LNCaP clone FGC (cell line): ENCODE measurements at regions not wholly inside any gene's neighbourhood (a gene's known extent, or its start where the extent isn't known, plus 50 kb on each side); places are given as distances from the start of the nearest gene placed in this dataset.

Source experiments
- DNase-seq: peaks from one replicate; pipeline ENCODE4 v3.0.0-alpha.2; 2011; ENCODE audit warnings: low read depth
- H3K4me3 ChIP-seq: 2 replicates; pipeline ENCODE4 v1.5.1; 2011; ENCODE audit warnings: mild to moderate bottlenecking, low read depth, low read length, control low read depth
- TF ChIP-seq, protein P1 (sequence below): IDR thresholded peaks from 2 replicates; pipeline ENCODE4 v1.5.1; 2012; ENCODE audit warnings: mild to moderate bottlenecking; ENCODE audit not compliant: control insufficient read depth, insufficient read depth; ENCODE audit errors: extremely low read depth

DNA sequence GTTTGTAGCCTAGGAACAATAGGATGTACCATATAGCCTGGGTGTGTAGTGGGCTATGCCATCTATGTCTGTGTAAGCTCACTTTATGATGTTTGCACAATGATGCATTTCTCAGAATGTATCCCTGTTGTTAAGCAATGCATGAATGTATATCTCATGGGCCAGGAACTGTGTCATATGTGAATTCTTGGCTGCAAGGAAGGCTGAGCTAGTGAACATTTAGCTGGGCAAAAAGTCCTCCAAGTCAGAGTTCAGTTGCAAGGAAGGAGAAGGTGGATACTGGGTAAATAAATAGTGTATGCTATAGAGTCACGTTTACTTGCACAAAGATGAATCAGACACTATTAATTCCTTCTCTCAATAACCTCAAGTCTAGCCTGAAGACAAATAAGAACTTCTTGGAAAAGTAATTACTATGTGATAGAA is 136.1 kb downstream of the EHF start:
- TF ChIP-seq, protein P1, sequence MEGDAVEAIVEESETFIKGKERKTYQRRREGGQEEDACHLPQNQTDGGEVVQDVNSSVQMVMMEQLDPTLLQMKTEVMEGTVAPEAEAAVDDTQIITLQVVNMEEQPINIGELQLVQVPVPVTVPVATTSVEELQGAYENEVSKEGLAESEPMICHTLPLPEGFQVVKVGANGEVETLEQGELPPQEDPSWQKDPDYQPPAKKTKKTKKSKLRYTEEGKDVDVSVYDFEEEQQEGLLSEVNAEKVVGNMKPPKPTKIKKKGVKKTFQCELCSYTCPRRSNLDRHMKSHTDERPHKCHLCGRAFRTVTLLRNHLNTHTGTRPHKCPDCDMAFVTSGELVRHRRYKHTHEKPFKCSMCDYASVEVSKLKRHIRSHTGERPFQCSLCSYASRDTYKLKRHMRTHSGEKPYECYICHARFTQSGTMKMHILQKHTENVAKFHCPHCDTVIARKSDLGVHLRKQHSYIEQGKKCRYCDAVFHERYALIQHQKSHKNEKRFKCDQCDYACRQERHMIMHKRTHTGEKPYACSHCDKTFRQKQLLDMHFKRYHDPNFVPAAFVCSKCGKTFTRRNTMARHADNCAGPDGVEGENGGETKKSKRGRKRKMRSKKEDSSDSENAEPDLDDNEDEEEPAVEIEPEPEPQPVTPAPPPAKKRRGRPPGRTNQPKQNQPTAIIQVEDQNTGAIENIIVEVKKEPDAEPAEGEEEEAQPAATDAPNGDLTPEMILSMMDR, result no peak
- H3K4me3 ChIP-seq, result no peak overlapping the region
- peak; percentile 34 for DNase-seq

DNA sequence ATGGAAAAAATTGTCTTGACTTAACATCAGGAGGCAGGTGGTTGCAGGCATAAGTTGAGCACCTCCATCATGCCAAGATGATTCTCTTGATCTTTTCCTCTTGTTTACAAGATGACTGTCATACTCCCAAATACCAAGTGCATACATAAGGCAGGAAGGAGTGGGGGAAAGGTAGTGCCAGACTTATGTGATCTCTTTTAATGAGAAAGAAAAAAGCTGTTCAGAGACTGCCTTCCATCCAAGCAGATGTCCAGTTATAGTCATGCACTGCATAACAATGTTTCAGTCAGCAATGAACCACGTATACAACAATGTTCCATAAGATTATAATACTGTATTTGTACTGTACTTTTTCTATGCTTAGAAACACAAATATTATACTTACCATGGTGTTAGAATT is 135.7 kb downstream of the EHF start:
- TF ChIP-seq, protein P1, result no peak
- no peak overlapping the region for H3K4me3 ChIP-seq
- DNase-seq, result no peak

DNA sequence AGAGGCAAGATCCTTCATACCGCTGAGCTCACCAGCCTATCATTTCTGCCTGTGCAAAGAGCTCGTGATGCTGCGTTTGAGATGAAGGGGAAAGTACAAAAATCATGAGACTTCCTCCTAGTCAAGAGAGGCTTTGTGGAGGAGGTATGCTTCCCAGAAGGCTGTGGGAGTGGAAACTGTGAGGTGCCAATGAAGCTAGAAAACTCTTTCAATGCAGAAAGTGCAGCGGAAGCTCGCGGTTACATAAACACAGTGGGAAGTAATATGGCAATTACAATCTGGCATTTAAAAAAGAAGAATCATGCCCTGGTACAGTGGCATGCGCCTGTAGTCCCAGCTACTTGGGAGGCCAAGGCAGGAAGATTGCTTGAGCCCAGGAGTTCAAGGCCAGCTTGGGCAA is 134.8 kb downstream of the EHF start:
- TF ChIP-seq, protein P1, result no peak
- no peak overlapping the region for H3K4me3 ChIP-seq
- DNase-seq, result no peak

DNA sequence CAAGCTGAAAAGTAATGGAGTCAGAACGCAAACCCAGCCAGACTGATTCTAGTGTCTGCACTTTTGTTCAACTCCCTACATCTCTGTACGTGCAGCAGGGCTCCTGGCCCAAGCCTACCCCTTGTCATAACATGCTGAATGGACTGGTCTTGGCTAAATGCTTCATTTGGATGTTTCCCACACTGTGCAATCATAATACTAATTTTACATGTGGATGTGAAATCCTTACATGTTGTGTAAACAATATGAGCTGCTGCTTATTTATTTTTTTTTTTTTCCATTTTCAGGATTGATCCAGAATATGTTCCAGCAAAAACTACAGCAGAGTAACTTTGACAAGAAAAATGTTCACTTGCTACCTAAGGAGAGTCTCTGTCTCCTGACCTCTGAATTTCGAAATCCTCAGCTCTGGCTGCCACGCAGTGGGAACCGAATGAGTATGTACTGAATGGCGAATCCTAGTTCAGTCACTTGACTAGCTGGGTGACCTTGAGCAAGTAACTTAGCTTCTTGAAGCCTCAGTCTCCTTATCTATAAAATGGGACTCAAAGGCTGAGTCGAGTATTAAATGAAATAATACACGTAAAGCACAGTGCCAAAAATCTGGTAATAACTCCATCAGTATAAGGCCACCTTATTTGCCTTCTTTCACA is 133.4 kb downstream of the EHF start:
- TF ChIP-seq, protein P1, result no peak
- no peak overlapping the region for H3K4me3 ChIP-seq
- no peak for DNase-seq

DNA sequence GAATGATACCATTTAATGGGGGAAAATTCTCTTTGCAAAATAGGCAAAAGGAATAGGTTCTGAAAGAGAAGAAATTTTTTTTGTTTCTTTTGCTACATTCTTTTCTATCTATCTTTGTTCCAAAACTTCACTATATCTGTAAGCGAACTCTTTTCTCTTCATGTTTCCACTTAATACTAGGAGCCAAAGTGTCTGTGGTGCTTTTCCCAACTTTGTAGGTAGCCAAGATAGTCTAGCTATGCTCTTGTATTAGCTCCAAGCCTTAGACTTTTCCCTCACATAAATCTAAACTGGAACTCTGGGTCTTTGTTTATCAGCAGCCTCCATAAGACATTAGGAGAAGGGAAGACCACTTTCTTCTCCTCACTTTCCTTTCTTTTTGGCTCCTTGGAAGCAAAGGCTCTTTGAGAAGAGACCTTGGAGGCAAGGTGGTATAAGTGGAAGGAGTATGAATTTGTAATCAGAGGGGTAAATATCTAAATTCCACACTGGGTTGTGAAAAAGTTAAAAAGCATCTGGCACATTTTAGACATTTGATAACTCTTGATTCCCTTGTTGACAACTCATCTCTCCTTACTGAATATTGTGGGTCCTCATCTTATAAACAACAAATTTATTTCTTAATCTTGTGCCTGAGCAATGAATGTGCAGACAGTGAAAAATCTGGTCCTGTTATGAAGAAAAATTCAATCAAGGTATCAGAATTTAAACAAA is 130.0 kb downstream of the EHF start:
- no peak overlapping the region for H3K4me3 ChIP-seq
- TF ChIP-seq, protein P1, result no peak
- no peak for DNase-seq

DNA sequence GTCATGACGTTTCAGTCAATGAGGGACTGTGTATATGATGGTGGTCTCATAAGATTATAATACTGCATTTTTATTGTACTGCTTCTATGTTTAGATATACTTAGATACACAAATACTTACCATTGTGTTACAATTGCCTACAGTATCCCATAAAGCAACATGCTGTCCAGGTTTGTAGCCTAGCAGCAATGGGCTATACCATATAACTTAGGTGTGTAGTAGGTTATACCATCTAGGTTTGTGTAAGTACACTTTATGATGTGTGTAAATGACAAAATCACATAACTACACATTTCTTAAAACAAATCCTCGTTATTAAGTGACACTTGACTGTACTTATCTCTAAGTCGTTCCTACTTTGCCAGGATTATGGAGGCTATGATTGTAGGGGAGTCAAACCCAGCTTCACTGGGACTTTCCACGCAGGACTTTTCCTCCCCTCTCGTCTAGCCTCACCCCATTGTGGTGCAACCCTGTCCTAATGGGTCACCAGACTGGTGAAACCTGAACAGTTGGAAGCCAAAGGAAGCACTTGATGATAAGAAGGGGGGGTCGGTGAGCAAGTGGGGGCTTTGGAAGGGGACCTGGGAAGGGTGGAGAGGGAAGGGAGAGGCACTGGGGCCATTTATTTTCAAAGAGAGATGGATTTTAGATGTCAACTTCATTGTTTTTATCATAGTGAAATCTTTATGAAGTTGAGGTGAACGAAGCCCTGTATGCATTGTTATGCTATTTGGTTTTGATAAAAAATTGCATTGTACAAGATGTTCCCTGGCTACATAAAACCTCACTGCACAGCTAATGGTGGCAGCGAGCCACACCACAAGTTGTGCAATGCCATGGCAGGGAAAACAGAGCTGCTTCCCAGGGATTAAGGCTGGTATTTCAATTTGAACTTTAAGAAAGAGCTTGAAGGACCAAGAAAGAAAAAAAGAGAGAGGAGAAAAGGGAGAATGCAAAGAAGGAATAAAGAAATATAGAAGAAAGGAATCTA is 129.1 kb downstream of the EHF start:
- H3K4me3 ChIP-seq, result no peak overlapping the region
- peak; percentile 81 for DNase-seq
- TF ChIP-seq, protein P1, result no peak
